ENCODE measurements at regions not wholly inside any gene's neighbourhood (a gene's known extent, or its start where the extent isn't known, plus 50 kb on each side); places are given as distances from the start of the nearest gene placed in this dataset.
A peak's percentile ranks its signal among the peaks of the same experiment; 100 is the strongest.
"Not testable (repeated sequence)": the region's sequence is repeated elsewhere in the genome, so short reads cannot be mapped to it uniquely, and the experiment has no call there.

GRCh38 chr17:31750578-31750977 lies 108.5 kb downstream of the COPRS start:
- DNase-seq (ENCODE audit: low spot score in 2 of 2) (no peak), FAIRE-seq (no peak)

DNA sequence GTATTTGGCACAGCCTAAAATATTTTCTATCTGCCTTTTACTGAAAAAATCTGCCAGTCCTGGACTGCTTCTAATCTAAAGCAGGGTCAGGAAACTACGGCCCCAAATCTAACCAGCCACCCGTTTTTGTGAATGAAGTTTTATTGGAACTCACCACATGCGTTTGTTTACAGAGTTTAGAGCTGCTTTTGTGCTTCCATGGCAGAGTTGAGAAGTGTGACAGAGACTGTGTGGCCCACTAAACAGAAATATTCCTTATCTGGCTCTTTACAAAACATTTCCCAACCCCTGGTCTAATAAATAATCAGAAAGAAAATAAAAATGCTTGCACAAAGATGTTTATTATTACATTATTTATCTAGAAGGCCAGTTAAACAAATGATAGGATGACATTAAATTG lies 110.2 kb downstream of the COPRS start:
- no peak for FAIRE-seq
- DNase-seq (ENCODE audit: low spot score in 2 of 2) = no peak

GRCh38 chr17:31746884-31747495 lies 112.1 kb downstream of the COPRS start:
- FAIRE-seq (no peak), DNase-seq (ENCODE audit: low spot score in 2 of 2) (no peak)

DNA sequence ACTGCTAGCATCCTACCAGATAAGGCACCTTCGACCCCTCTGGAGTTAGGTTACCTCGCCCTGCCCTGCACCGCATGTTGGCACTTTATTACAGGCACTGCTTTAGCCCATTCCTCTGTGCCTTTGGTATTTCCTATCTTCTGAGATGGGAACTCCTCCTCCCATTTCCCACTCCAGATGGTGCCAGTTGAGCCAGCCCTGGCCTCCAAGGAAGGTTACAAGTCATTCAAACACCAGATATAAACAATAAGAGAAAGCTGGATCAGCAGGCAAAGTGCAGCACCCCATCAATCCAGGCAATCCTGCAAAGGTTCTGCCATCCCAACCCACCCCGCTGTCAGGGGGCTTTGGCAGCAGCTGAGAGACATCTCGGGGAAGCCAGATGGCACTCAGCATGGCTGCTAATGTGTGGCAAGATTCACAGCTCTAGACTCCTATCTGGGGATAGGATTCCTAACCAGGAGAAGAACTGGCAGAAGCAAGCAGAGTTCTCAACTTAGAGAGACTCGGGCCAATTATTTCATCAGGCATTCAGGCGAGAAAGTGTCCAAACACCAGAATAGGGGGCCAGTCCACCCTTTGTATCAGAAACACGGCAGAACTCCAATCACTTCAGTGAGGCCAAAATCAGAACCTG lies 113.0 kb downstream of the COPRS start:
- no peak for DNase-seq (ENCODE audit: low spot score in 2 of 2)

DNA sequence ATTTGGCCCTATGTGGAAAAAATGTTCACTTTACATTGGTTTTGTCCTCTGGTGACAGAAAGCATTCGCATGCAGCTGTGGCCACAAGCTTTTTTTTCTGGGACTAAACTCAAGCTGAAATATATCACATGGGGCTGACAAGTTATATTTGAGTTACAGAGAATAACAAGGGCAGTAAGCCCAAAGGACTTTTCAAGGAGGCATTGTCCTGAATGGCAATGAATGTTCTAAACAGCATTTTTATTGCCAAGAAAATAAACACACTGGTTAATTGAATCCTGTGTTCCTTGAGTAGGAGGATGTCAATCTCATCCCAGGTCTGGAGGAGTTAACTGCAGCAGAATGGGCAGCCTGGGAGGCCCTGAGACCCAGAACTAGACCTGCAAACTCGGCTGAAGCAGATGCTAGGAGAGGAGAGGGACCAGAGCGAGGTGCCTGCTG lies 114.5 kb downstream of the COPRS start:
- no peak for FAIRE-seq
- no peak for DNase-seq (ENCODE audit: low spot score in 2 of 2)

More for the DNA sequence above, 113.0 kb downstream of the COPRS start:
- FAIRE-seq = no peak

- FAIRE-seq (no peak), DNase-seq (ENCODE audit: low spot score in 2 of 2) (no peak)
These were observed 115.2 kb downstream of the COPRS start for GRCh38 chr17:31743797-31744196.

GRCh38 chr17:31741371-31741770 lies 117.7 kb downstream of the COPRS start:
- FAIRE-seq = no peak
- DNase-seq (ENCODE audit: low spot score in 2 of 2) = no peak

DNA sequence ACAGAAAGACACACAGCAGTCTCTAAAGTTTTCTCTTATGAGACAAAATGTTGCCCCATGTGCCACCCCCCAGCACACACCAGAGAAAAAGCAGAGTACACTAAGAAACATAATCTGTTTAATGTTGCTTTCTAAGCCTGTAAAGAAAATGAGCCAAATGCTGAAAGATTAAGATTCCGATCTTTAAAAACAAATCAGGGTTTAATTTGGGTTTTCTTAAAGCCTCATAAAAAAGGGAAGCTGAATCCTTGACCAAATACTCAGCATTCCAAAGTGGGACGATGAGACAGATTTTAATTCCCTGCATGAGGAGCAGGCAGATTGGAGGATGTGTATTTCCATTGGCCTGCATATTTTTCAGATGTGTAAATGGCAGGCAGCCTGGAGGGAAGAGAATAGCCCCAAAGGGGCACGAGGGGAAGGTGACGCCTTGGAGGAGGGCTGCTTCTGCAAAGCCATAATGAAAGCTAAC lies 118.4 kb downstream of the COPRS start:
- DNase-seq (ENCODE audit: low spot score in 2 of 2) (no peak), FAIRE-seq (no peak)

DNA sequence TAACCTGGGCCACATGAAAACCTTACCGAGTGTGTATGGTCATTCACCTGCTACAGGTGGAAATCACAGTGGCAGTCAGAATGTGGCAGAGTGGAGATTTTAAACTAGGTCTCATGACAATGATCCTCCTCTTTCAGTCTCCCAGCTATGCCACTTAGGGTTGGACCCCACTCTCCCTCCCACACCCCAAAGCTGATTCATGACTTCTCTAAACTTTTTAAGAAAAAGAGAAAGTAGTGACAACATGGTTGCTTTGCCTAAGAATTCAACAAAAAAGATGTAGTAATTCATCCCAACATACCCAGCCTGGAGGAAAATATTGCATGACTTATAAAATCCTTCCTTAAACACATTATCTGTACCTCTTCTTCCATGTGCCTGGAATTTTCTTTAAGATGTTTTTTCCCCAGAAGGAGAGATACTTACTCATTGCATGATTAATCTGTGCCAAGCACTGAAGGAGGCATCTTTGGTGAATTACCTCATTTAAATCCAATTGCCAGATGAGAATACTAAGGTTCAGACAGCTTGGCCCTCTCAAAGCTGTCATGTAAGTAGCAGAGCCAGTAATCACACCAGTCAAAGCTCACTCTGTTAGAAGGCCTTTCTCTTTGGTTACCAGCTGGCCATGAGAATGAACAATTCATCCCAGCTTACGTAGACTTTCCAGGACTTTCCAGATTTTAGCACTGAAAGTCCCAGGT lies 119.9 kb downstream of the COPRS start:
- no peak for FAIRE-seq
- no peak for DNase-seq (ENCODE audit: low spot score in 2 of 2)

DNA sequence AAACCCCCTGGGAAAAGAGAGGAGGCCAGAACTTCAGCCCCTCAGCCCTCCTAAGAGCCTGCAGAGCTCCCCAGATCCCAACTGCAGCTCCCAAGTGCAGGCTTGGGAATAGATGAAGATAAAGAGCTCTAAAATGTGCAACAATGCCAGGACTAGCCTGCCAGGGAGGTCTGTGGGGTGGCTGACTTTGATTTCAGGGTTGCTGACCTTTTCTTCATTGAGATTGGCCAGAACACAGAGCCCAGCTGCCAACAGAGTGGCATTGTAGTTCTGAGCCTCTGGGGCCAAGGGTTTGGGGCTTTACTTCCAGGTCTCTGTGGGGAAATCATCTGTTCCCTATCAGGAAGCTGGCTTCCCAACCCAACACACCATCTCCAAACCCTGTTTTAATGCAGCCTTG lies 120.6 kb downstream of the COPRS start:
- DNase-seq (ENCODE audit: low spot score in 2 of 2) (no peak), FAIRE-seq (no peak)

- DNase-seq (ENCODE audit: low spot score in 2 of 2) (no peak), FAIRE-seq (no peak)
These were observed 121.0 kb downstream of the COPRS start for GRCh38 chr17:31738067-31738466.

- FAIRE-seq (no peak), DNase-seq (ENCODE audit: low spot score in 2 of 2) (no peak)
These were observed 122.0 kb downstream of the COPRS start for GRCh38 chr17:31736855-31737625.

GRCh38 chr17:31733326-31733725 lies 125.7 kb downstream of the COPRS start:
- FAIRE-seq (no peak), DNase-seq (ENCODE audit: low spot score in 2 of 2) (no peak)

- DNase-seq (ENCODE audit: low spot score in 2 of 2); FAIRE-seq: not testable (repeated sequence)
These were observed 127.4 kb downstream of the COPRS start for GRCh38 chr17:31731585-31732154.

DNA sequence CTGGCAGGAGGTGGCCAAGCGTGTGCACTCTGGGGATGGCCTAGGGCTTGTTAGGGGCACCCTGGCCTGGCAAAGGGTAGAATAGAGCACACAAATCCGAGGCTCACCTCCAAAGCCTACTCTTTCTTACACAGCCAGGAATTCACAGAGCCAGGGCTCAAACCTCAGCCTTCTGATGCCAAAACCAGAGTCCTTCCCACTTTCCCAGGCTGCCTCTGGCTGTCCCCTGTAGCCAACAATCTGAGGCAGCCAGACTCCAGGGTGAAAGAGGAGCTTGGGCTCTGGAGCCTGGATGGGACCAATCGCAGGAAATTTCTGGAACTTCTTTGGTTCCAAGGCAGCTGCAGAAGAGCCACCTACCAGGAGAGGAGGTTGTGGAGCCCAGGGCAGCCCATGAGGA lies 127.9 kb downstream of the COPRS start:
- DNase-seq (ENCODE audit: low spot score in 2 of 2) (no peak), FAIRE-seq (no peak)

DNA sequence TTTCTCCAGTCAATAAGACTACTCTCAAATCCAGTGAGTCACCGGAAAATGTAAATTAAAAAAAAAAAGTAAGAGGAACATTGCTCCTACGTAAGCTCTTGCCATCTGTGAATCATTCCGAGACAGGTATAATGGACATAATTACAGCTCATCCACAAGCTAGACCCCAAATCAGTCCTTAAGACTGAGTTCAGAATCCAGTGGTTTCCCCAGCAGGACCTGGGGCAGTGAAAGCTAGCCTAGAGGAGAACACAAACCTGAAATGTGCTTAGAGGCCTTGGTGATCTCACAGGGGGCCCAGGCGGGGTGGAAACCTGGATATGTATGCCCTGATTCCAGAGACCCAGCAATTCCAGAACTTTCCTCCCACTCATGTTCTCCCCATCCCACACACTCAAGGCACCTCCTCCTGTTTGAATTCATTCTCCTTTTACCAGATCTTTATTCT lies 132.0 kb downstream of the COPRS start:
- DNase-seq (ENCODE audit: low spot score in 2 of 2) = no peak
- FAIRE-seq = no peak

- no peak for DNase-seq (ENCODE audit: low spot score in 2 of 2)
- no peak for FAIRE-seq
These were observed 134.4 kb downstream of the COPRS start for GRCh38 chr17:31724619-31725018.

- no peak for FAIRE-seq
- DNase-seq (ENCODE audit: low spot score in 2 of 2) = no peak
These were observed 135.0 kb downstream of the COPRS start for GRCh38 chr17:31724026-31724425.

DNA sequence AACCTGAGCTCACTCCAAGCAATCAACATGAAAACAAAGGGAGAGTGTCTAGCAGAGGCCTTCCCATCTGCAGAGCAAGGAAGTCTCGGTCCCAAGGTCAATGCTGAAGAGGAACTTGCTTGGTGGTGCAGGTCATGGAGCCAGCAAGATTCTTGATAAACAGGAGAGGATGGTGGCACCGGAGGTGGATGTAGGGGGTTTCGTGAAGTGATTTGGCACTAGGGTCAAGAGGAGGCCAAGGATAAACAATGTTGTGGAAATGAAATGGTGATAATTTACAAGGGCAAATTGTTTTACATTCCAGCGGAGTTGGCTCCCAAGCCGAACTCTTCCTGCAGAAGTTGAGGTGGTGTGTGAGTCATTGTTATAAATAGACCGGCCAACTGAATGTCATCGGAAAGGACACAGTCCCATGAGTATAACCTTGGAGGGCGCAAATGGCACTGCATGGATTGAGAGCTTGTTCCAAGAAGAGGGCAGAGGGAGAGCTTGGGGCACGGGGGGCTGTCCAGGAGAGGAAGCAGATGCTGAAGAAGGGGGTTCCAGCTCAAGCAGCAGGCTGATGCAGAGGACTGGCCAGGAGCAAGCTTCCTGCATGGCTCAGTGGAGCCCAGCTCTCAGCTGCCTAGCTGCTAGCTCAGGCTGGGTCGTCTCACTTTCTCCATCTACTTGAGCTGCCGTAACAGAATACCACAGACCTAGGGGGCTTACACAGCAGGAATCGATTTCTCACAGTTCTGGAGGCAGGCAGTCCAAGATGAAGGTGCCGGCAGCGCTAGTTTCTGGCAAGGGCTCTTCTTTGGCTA lies 136.6 kb downstream of the COPRS start:
- FAIRE-seq (no peak), DNase-seq (ENCODE audit: low spot score in 2 of 2) (peak in 1 of 2 donors; percentile 28)
